NCI-H69 (cell line): ENCODE measurements at regions not wholly inside any gene's neighbourhood (a gene's known extent, or its start where the extent isn't known, plus 50 kb on each side); places are given as distances from the start of the nearest gene placed in this dataset.

Experiments
- DNase-seq: peaks from one replicate; lab custom pipeline; 2025; lab: John Stamatoyannopoulos, UW

- no peak for DNase-seq
Observed at GRCh38 chr15:91521996-91522395, 331.5 kb upstream of the SLCO3A1 start.

GRCh38 chr15:91522605-91523332, 330.7 kb upstream of the SLCO3A1 start:
- DNase-seq = peak; percentile 68

- DNase-seq = no peak
Observed at GRCh38 chr15:91523596-91523995, 329.9 kb upstream of the SLCO3A1 start.

GRCh38 chr15:91524534-91524933, 329.0 kb upstream of the SLCO3A1 start:
- no peak for DNase-seq

GRCh38 chr15:91525751-91526150, 327.8 kb upstream of the SLCO3A1 start:
- no peak for DNase-seq

GRCh38 chr15:91526424-91526823, 327.1 kb upstream of the SLCO3A1 start:
- DNase-seq = no peak

GRCh38 chr15:91528801-91529200, 324.7 kb upstream of the SLCO3A1 start:
- peak; percentile 14 for DNase-seq

GRCh38 chr15:91529534-91529933, 324.0 kb upstream of the SLCO3A1 start:
- peak; percentile 58 for DNase-seq

GRCh38 chr15:91530279-91530678, 323.2 kb upstream of the SLCO3A1 start:
- DNase-seq = no peak

- DNase-seq = no peak
Observed at GRCh38 chr15:91530956-91531582, 322.4 kb upstream of the SLCO3A1 start.

- DNase-seq = no peak
Observed at GRCh38 chr15:91534235-91534634, 319.3 kb upstream of the SLCO3A1 start.

- DNase-seq = no peak
Observed at GRCh38 chr15:91534976-91535375, 318.5 kb upstream of the SLCO3A1 start.

GRCh38 chr15:91535856-91536500, 317.5 kb upstream of the SLCO3A1 start:
- peak; percentile 31 for DNase-seq

- DNase-seq = peak; percentile 83
Observed at GRCh38 chr15:91537856-91538255, 315.7 kb upstream of the SLCO3A1 start.

GRCh38 chr15:91538782-91539181, 314.7 kb upstream of the SLCO3A1 start:
- DNase-seq = no peak

- DNase-seq = no peak
Observed at GRCh38 chr15:91541286-91541685, 312.2 kb upstream of the SLCO3A1 start.

GRCh38 chr15:91542226-91542625, 311.3 kb upstream of the SLCO3A1 start:
- DNase-seq = no peak

- no peak for DNase-seq
Observed at GRCh38 chr15:91547356-91547755, 306.2 kb upstream of the SLCO3A1 start.

- DNase-seq = no peak
Observed at GRCh38 chr15:91548549-91548948, 305.0 kb upstream of the SLCO3A1 start.

- peak; percentile 30 for DNase-seq
Observed at GRCh38 chr15:91549581-91549980, 303.9 kb upstream of the SLCO3A1 start.

- peak; percentile 74 for DNase-seq
Observed at GRCh38 chr15:91552555-91552954, 301.0 kb upstream of the SLCO3A1 start.

GRCh38 chr15:91553196-91553854, 300.2 kb upstream of the SLCO3A1 start:
- peak; percentile 90 for DNase-seq

GRCh38 chr15:91555312-91555711, 298.2 kb upstream of the SLCO3A1 start:
- DNase-seq = peak; percentile 7
